Lung (tissue), 11 donors: ENCODE measurements at regions not wholly inside any gene's neighbourhood (a gene's known extent, or its start where the extent isn't known, plus 50 kb on each side); places are given as distances from the start of the nearest gene placed in this dataset.

Source experiments
- ATAC-seq: fragments of 200-7000 bp; cut with Tn5 transposase; one replicate; pipeline ENCODE4 v1.9.1; 2020; ENCODE audit warnings: moderate number of reproducible peaks; ENCODE audit not compliant: insufficient read depth, low FRiP score
- DNase-seq, 3 donors: peaks; one replicate each; pipeline ENCODE4 v3.0.0-alpha.2; 2013 to 2017
- H3K27ac ChIP-seq, 2 donors: one replicate each; pipeline ENCODE4 v1.5.1; 2013; ENCODE audit warnings: mild to moderate bottlenecking in 2 of 2, moderate library complexity in 2 of 2, control low read depth in 1 of 2, inconsistent platforms in 1 of 2, low read depth in 1 of 2, low read length in 1 of 2
- H3K27me3 ChIP-seq, 3 donors: one replicate each; pipeline ENCODE4 v1.5.1; 2013; ENCODE audit warnings: low read length in 2 of 3; ENCODE audit not compliant: control insufficient read depth in 3 of 3, insufficient read depth in 3 of 3
- H3K36me3 ChIP-seq, 4 donors: one replicate each; pipeline ENCODE4 v1.5.1; 2013; ENCODE audit warnings: low read length in 4 of 4, mild to moderate bottlenecking in 1 of 4, moderate library complexity in 1 of 4; ENCODE audit not compliant: control insufficient read depth in 4 of 4, insufficient read depth in 4 of 4
- H3K4me1 ChIP-seq, 5 donors: one replicate each; pipeline ENCODE4 v1.5.1; 2013; ENCODE audit warnings: low read length in 5 of 5, mild to moderate bottlenecking in 2 of 5, moderate library complexity in 1 of 5; ENCODE audit not compliant: control insufficient read depth in 5 of 5, insufficient read depth in 5 of 5
- H3K4me3 ChIP-seq: one replicate; pipeline ENCODE4 v1.5.1; 2013; ENCODE audit warnings: mild to moderate bottlenecking, control low read depth, moderate library complexity
- H3K9ac ChIP-seq, 2 donors: one replicate each; pipeline ENCODE4 v1.5.1; 2013; ENCODE audit warnings: low read length in 2 of 2, control low read depth in 1 of 2; ENCODE audit not compliant: insufficient read depth in 1 of 2
- H3K9me3 ChIP-seq, 4 donors: one replicate each; pipeline ENCODE4 v1.5.1; 2013; ENCODE audit warnings: low read length in 3 of 4, mild to moderate bottlenecking in 1 of 4, moderate library complexity in 1 of 4; ENCODE audit not compliant: control insufficient read depth in 4 of 4, insufficient read depth in 3 of 4
- CTCF ChIP-seq: IDR thresholded peaks from 2 replicates; pipeline ENCODE4 v1.5.1; 2012; ENCODE audit warnings: mild to moderate bottlenecking; ENCODE audit errors: control extremely low read depth, extremely low read depth
- WGBS, 2 donors: extraction: QIAGEN DNeasy Blood & Tissue Kit; methylation state at CpG; one replicate each; pipeline ENCODE4 v1.1.7; 2013; 5-methylcytosine and 5-hydroxymethylcytosine counted together
- donor health status: control.
- donor health status: control.
- donor health status: Bipolar disorder and iron deficiency.
- donor health status: healthy.
- donor health status: DM: yes; HTN: yes; CAD: no.

- Histone ChIP-seq H3K4me1 (no peaks in the 10 kb centered on the region), H3K9me3 (peaks cover 0 to 3% (median 0%) of the 10 kb centered on the region in 4 donors), H3K27ac (no peak overlapping the region), H3K27me3 (no peaks in the 10 kb centered on the region), H3K4me3 (no peak overlapping the region), H3K36me3 (no peaks in the 10 kb centered on the region), H3K9ac (no peak overlapping the region)
- DNase-seq (no peak), ATAC-seq (no peak)
- no peak for TF ChIP-seq CTCF
- 91 to 92% methylated on average over 3 of the region's 3 CpGs for WGBS, 2 donors
These were observed 666.4 kb upstream of the PTCHD4 start for GRCh38 chr6:48777411-48777810.

GRCh38 chr6:48775157-48775556, 664.2 kb upstream of the PTCHD4 start:
- DNase-seq (no peak), ATAC-seq (no peak)
- TF ChIP-seq CTCF: no peak

DNA sequence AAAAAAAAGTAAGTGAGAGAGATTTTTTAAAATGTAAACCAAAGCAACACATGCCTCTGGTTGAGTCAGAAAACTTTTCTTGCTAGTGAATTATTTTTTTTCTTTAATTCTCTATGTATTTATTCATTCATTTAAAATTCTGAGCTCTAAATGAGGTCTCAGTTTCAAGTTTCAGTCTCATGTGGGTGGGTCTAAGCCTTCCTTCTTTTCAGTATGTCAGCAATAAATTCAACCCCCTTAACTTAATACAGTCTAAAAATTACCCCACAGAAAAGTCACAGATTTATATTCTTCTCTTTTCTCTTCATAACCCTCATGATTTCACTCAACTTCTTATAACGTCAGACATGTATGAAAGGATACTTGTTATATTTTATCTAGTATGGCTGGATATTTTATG, 663.3 kb upstream of the PTCHD4 start:
- Histone ChIP-seq H3K36me3 (no peaks in the 10 kb centered on the region), H3K9me3 (peaks cover 0 to 3% (median 0%) of the 10 kb centered on the region in 4 donors), H3K27ac (no peak overlapping the region), H3K27me3 (no peaks in the 10 kb centered on the region), H3K4me3 (no peak overlapping the region), H3K4me1 (no peaks in the 10 kb centered on the region), H3K9ac (no peak overlapping the region)
- ATAC-seq (no peak), DNase-seq (no peak)
- no peak for TF ChIP-seq CTCF
- WGBS, 2 donors: 87 to 95% methylated on average over 1 of the region's 1 CpG

More at GRCh38 chr6:48775157-48775556, 664.2 kb upstream of the PTCHD4 start:
- no peak overlapping the region for H3K27ac ChIP-seq
- no peaks in the 10 kb centered on the region for H3K36me3 ChIP-seq
- peaks cover 0 to 3% (median 0%) of the 10 kb centered on the region in 4 donors for H3K9me3 ChIP-seq
- no peak overlapping the region for H3K4me3 ChIP-seq
- no peaks in the 10 kb centered on the region for H3K27me3 ChIP-seq
- WGBS, 2 donors: 70 to 83% methylated on average over 3 of the region's 3 CpGs
- no peaks in the 10 kb centered on the region for H3K4me1 ChIP-seq
- no peak overlapping the region for H3K9ac ChIP-seq

DNA sequence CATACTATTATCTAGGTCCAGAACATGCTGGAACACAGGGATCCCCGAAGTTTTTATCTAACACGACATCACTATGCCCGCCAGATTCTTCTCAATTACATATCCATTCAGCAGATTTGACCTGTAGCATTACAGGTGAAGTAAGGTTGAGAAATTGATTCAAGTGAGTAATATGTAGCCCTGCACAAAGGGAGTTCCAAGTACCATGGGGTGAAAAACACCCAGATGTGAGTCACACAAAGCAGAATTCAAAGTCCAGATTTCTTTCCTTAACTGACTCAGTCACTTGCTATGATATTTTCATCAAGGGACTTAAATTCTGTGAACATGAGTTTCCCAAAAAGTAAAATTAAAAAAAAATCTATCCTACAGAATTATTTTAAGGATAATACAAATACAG, 655.4 kb upstream of the PTCHD4 start:
- TF ChIP-seq CTCF: no peak
- DNase-seq: no peak
- H3K27ac ChIP-seq: no peak overlapping the region

More for the DNA sequence above, 655.4 kb upstream of the PTCHD4 start:
- Histone ChIP-seq H3K27me3 (no peaks in the 10 kb centered on the region), H3K4me1 (peaks cover 0 to 35% (median 6%) of the 10 kb centered on the region in 5 donors), H3K9me3 (no peaks in the 10 kb centered on the region), H3K4me3 (no peak overlapping the region), H3K36me3 (no peaks in the 10 kb centered on the region), H3K9ac (no peak overlapping the region)
- no peak for ATAC-seq
- 87 to 94% methylated on average over 3 of the region's 3 CpGs for whole genome bisulfite sequencing, 2 donors
